Psoas muscle (tissue), 7 donors: ENCODE measurements at regions not wholly inside any gene's neighbourhood (a gene's known extent, or its start where the extent isn't known, plus 50 kb on each side); places are given as distances from the start of the nearest gene placed in this dataset.

ENCODE experiments used
- ATAC-seq, 4 donors: fragments of 200-7000 bp; cut with Tn5 transposase; one replicate each; pipeline ENCODE4 v1.9.1; 2020; ENCODE audit warnings: moderate library complexity in 3 of 4, mild to moderate bottlenecking in 2 of 4
- DNase-seq, 2 donors: peaks; one replicate each; pipeline ENCODE4 v3.0.0-alpha.2; 2020
- H3K27ac ChIP-seq: fragments of 200-600 bp; one replicate; pipeline ENCODE4 v1.8.0; 2022
- H3K27me3 ChIP-seq, 3 donors: fragments of 200-600 bp in 1 of 3; one replicate each; pipeline versions ENCODE4 v1.6.1 to v1.8.0; 2013 to 2022; ENCODE audit warnings: low read length in 2 of 3, mild to moderate bottlenecking in 2 of 3, moderate library complexity in 1 of 3; ENCODE audit not compliant: insufficient read depth in 3 of 3
- H3K36me3 ChIP-seq, 2 donors: fragments of 200-600 bp in 1 of 2; one replicate each; pipeline versions ENCODE4 v1.6.1 to v1.8.0; 2013 to 2022; ENCODE audit warnings: low read depth in 1 of 2, mild to moderate bottlenecking in 1 of 2, moderate library complexity in 1 of 2; ENCODE audit not compliant: insufficient read depth in 1 of 2
- H3K4me1 ChIP-seq: fragments of 200-600 bp; one replicate; pipeline ENCODE4 v1.8.0; 2022
- H3K4me3 ChIP-seq: fragments of 200-600 bp; one replicate; pipeline ENCODE4 v1.8.0; 2022; ENCODE audit warnings: mild to moderate bottlenecking
- H3K9me3 ChIP-seq: fragments of 200-600 bp; one replicate; pipeline ENCODE4 v1.8.0; 2022
- WGBS, 3 donors: extraction: QIAGEN DNeasy Blood & Tissue Kit; methylation state at CpG; one replicate each; pipeline versions ENCODE4 v1.1.6 to v1.1.7; 2013; 5-methylcytosine and 5-hydroxymethylcytosine counted together
- intact Hi-C, 2 donors: fragments of 100-400 bp; cut with DNase I; formaldehyde crosslinking; loops; one replicate each; pipeline versions ENCODE4 v1.11.0 to v1.14.2; 2022
- TF ChIP-seq, protein P1 (sequence below): fragments of 200-600 bp; IDR thresholded peaks from one replicate; pipeline ENCODE4 v1.8.0; 2022; ENCODE audit warnings: antibody characterized with exemption
- donor health status: healthy with polysubstance abuse.
- donor health status: DM: no; HTN: no; CAD: no; lungs with moderate emphysema.
- donor health status: Bipolar disorder and iron deficiency.
- donor health status: healthy.
- donor health status: DM: yes; HTN: yes; CAD: no.
- donor health status: DM: no; HTN: no; CAD: no.
- donor health status: DM: yes; HTN: yes; CAD: no.

DNA sequence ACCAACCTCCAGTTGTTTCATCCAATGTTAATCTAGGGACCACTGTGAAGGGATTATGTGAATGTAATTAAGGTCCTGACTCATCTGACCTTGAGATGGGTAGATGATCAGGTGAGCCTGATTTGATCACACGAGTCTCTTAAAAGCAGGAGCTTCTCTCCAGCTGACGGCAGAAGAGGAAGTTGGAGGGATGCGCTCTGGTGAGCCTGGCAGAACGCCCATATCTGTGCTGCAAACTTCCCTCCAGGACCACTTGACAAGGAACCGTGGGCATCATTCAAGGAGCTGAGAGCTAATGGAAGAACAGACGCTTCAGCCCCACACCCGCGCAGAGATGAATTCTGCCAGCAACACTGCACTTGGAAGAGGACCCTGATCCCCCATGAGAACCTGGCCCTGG, 642.4 kb downstream of the TNS3 start:
- intact Hi-C loops, result no loop called here
- TF ChIP-seq, protein P1, sequence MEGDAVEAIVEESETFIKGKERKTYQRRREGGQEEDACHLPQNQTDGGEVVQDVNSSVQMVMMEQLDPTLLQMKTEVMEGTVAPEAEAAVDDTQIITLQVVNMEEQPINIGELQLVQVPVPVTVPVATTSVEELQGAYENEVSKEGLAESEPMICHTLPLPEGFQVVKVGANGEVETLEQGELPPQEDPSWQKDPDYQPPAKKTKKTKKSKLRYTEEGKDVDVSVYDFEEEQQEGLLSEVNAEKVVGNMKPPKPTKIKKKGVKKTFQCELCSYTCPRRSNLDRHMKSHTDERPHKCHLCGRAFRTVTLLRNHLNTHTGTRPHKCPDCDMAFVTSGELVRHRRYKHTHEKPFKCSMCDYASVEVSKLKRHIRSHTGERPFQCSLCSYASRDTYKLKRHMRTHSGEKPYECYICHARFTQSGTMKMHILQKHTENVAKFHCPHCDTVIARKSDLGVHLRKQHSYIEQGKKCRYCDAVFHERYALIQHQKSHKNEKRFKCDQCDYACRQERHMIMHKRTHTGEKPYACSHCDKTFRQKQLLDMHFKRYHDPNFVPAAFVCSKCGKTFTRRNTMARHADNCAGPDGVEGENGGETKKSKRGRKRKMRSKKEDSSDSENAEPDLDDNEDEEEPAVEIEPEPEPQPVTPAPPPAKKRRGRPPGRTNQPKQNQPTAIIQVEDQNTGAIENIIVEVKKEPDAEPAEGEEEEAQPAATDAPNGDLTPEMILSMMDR, result no peak
- DNase-seq (no peak), ATAC-seq (no peak)
- no peak overlapping the region for H3K27ac ChIP-seq
- no peaks in the 10 kb centered on the region for H3K9me3 ChIP-seq
- H3K4me1 ChIP-seq, result no peaks in the 10 kb centered on the region
- H3K36me3 ChIP-seq, result no peaks in the 10 kb centered on the region
- H3K27me3 ChIP-seq, result peaks cover 0 to 2% (median 0%) of the 10 kb centered on the region in 3 donors
- no peak overlapping the region for H3K4me3 ChIP-seq
- WGBS, 3 donors, result 83 to 93% (median 84%) methylated on average over 8 of the region's 8 CpGs

DNA sequence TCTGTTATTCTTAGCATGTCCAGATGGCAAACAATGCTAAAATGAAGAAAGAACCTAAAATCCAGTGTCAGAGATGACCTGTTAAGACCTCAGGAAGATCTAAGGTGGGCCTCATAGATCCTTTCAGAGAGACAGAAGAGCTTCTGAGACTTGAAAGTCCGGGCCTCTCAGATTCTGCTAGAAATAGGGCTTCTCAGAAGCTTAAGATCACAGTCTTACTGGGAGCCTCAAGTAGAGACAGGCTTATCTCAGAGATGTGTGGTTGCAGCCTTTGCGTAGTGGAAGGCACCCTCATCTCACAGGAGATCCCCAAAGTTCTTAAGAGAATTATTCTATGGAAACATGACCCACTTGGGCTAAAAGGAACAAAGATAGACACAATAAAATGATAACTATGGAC, 642.8 kb downstream of the TNS3 start:
- no peaks in the 10 kb centered on the region for H3K9me3 ChIP-seq
- peaks cover 0 to 2% (median 0%) of the 10 kb centered on the region in 3 donors for H3K27me3 ChIP-seq
- TF ChIP-seq, protein P1, result no peak
- 67 to 95% (median 68%) methylated on average over 2 of the region's 2 CpGs for WGBS, 3 donors
- no peak for DNase-seq
- no peak overlapping the region for H3K4me3 ChIP-seq
- no peak for ATAC-seq
- no peak overlapping the region for H3K27ac ChIP-seq
- intact Hi-C loops, result no loop called here
- no peaks in the 10 kb centered on the region for H3K36me3 ChIP-seq
- no peaks in the 10 kb centered on the region for H3K4me1 ChIP-seq

DNA sequence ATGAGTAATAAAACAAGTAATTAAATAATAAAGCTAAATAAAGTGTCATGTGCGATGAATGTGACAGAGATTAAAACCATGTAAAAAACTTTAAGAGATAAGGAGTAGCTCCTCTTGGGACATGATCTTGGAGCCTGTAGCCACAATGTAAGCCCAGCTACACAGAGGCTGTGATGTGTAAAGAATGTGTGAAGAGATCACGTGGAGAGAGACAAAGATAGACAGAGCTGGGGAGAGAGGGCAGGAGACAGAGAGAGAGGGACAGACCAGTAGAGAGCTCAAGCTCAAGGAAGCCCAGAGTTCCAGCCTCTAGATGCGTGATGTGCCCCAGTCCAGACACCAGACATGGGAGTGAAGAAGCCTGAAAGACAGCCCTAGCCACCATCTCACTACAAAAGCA, 644.1 kb downstream of the TNS3 start:
- DNase-seq, result no peak
- no peak for ATAC-seq
- no peak overlapping the region for H3K4me3 ChIP-seq
- peaks cover 8% of the 10 kb centered on the region for H3K4me1 ChIP-seq
- H3K9me3 ChIP-seq, result no peaks in the 10 kb centered on the region
- H3K36me3 ChIP-seq, result no peaks in the 10 kb centered on the region
- WGBS, 3 donors, result 78 to 85% (median 80%) methylated on average over 3 of the region's 3 CpGs
- intact Hi-C loops, result no loop called here
- TF ChIP-seq, protein P1, result no peak
- no peak overlapping the region for H3K27ac ChIP-seq
- H3K27me3 ChIP-seq, result no peaks in the 10 kb centered on the region

DNA sequence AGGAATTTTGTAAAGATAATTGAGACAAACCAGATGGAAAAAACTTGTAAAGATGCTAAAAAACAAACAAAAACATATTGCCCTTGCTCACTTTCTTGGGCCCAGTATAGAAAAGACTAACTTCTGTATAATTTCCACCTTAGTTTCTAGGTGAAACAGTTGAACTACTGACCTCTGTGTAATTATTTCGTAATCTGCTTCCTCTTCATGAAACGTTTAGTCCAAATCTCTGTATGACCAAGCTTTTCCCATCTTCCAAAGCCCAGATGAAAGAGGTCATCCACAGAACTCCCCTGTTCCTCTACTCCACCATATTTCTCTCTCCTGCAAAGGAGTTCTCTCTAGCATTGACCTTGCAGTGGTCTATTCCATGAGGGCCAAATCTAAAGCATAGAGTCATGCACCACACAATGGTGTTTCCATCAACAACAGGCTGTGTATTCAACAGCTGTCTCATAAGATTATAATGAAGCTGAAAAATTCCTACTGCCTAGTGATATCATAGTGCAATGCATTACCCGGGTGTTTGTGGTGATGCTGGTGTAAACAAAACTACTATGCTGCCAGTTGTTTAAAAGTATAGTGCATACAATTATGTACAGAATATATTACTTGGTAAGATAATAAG, 647.6 kb downstream of the TNS3 start:
- no peak for ATAC-seq
- Histone ChIP-seq H3K4me1 (peaks cover 8% of the 10 kb centered on the region), H3K27ac (no peak overlapping the region), H3K4me3 (no peak overlapping the region), H3K36me3 (no peaks in the 10 kb centered on the region), H3K27me3 (no peaks in the 10 kb centered on the region), H3K9me3 (no peaks in the 10 kb centered on the region)
- TF ChIP-seq, protein P1, result no peak
- no peak for DNase-seq
- WGBS, 3 donors, result 49 to 71% (median 56%) methylated on average over 3 of the region's 3 CpGs
- intact Hi-C loops, result no loop called here

DNA sequence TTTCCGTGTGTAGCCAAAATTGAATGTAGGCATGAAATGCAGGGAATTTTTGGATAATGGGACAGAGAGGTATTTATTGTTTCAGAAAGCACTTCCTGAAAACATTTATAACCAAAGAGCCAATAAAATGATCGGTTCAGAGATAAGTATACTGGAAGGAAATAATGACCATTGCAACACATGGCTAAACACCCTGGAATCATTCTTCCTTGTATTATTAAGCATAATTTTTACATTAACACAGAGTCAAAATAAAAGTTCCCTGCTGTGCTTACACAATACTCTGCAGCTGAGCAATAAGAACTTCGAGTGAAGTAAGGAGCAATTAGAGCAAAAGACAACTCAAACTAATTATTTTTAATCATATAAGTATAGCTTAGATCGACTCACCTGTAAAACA, 648.3 kb downstream of the TNS3 start:
- H3K36me3 ChIP-seq, result no peaks in the 10 kb centered on the region
- TF ChIP-seq, protein P1, result no peak
- H3K9me3 ChIP-seq, result no peaks in the 10 kb centered on the region
- peaks cover 8% of the 10 kb centered on the region for H3K4me1 ChIP-seq
- no peak overlapping the region for H3K27ac ChIP-seq
- H3K27me3 ChIP-seq, result no peaks in the 10 kb centered on the region
- ATAC-seq (peak in 1 of 4 donors; percentile 22), DNase-seq (no peak)
- H3K4me3 ChIP-seq, result no peak overlapping the region
- intact Hi-C loops, result no loop called here
- 53 to 76% (median 53%) methylated on average over 4 of the region's 4 CpGs for WGBS, 3 donors
